GM19351 (cell line): ENCODE measurements at regions not wholly inside any gene's neighbourhood (a gene's known extent, or its start where the extent isn't known, plus 50 kb on each side); places are given as distances from the start of the nearest gene placed in this dataset.
"Not testable (repeated sequence)": the region's sequence is repeated elsewhere in the genome, so short reads cannot be mapped to it uniquely, and the experiment has no call there.

ENCODE experiments used
- ATAC-seq: cut with Tn5 transposase; IDR thresholded peaks from one replicate; pipeline ENCODE4 v1.9.1; 2021; ENCODE audit warnings: mild to moderate bottlenecking, moderate library complexity; ENCODE audit not compliant: unreplicated experiment

DNA sequence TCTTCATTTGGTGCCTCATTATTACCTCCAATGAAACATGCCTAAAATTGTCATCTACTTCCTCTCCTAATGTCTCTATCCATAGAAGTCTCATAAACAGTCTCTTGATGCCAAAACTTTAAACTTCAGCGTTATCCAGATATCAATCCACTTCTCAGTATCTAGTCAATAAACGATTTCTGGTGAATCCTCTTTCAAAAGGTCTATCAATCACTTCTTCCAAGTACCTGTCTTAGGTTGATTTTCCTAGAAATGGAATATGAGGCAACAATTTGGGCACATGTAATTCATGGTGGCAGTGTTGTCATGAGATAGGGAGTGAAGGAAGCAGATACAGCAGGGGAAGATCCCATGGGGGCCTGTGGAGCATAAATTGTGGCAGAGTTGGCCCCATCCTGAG lies 348.5 kb upstream of the POU1F1 start:
- no peak for ATAC-seq

DNA sequence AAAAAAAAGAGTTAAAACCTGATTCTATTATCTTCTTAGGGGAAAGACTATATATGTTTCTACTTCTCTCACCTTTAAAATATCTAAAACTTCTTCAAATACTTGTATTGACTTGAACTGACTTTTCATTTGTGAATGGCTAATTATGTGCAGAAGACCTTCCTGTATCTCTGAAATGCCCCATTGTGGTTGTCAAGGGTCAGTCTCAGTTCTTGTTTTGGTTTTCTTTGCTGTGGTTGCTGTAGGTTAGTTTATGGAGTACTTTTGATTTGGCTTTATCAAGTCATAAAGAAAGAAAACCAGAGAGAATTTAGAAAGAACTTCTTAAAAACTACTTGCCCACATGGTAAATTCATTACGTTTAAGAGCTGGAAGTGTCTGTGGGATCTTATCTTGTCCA lies 345.3 kb upstream of the POU1F1 start:
- peak; percentile 63 for ATAC-seq

DNA sequence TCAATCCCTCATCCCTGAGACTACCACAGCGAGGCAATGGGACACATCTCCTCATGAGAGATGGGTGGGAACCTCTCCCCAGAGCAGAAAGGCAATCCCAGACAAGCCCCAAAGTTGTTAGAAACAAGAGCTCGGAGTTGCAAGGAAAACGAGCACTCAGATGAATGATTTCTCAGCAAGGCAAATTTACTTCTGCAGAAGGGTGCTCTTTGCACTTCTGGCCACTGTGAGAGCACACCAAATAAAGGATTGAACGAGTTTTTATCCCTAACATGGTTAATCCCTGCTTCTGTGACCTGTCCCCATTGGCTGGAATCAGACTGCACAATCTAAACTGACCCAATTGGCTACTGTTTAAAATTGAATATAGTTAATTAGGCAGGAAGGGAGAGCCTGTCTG lies 339.1 kb upstream of the POU1F1 start:
- ATAC-seq, result no peak

DNA sequence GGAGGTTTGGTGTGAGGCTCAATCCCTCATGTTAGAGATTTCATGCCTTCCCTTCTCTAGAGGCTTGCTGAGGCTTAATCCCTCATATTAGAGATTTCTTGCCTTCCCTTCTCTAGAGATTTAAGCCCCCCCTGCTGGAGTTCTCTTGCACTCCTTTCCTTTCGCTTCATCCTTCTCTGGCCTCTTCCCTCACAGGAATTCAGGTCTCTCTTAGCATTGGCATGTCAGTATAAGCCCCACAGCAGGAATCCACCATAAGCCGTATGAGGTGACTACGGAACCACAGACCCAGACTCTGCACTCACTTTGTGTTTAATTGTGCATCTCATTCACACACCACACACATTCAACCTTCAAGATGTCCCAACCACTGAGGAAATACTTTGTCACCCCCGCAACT lies 338.6 kb upstream of the POU1F1 start:
- ATAC-seq, result no peak

DNA sequence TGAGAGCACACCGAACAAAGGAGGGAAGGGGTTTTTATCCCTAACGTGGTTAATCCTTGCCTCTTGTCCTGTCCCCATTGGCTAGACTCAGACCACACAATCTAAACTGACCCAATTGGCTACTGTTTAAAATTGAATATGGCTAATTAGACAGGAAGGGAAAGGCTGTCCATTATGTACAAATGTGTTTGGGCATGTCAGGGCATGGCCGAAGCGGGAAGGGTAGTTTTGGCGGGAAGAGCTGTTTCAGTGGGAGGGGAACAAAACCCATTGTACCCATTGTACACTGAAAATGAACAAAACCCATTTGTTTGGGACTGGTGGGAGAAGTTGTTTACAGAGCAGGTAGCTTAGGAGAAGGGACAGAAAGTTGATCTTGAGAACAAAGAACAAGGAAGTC lies 330.9 kb upstream of the POU1F1 start:
- no peak for ATAC-seq

DNA sequence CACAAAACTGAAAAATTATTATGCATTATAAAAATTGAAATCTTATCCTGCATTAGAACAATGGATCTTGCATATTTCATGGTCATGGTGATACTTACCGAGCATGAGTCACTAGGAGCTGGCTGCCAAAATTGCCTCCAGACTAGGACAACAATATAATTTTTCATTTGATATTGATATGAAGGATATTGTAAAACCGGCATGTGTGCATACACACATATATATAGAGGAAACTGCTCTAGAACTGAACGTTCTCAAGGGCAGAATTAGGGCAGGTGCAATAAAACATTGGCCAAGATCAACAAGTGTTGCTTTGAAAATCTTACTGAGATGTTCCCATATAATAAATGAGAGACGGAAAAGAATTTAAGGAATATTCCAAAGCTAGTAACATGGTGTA lies 319.4 kb upstream of the POU1F1 start:
- ATAC-seq, result no peak

DNA sequence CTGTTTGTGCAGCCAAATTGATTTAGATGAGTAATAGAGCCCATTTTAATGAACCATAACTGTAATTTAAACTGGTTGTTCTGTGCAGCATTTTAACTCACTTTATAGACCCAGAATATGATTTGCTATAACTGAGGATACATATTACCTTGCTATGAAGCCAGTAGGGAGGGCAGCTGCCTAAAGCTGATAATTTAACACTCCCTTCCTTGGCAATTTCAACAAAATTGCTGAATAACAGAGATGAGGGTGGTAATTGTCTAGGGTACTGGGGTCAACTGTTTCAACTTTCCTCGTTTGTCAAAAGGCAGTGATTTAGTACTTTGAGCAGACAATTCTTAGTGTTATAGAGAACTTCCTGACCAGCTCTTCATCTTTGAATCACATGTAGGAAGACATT lies 304.9 kb upstream of the POU1F1 start:
- ATAC-seq, result no peak

DNA sequence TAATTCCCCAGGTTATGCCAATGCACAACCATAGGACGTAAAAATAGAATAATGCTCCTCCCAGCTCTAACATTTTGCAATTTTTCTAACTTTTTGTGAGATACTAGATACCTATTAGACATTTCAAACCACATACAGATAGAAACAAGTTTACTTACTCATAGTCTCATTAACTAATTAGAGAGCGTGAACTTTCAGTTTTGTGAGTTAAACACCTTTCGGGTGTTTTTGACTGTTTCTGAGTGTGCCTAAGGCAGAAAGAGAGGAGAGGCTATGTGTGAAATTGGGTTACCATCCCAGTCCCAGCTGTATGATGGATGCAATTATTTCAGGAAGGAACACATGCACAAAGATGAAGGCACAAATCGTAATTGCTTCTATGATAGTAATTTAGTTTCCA lies 300.4 kb upstream of the POU1F1 start:
- no peak for ATAC-seq

DNA sequence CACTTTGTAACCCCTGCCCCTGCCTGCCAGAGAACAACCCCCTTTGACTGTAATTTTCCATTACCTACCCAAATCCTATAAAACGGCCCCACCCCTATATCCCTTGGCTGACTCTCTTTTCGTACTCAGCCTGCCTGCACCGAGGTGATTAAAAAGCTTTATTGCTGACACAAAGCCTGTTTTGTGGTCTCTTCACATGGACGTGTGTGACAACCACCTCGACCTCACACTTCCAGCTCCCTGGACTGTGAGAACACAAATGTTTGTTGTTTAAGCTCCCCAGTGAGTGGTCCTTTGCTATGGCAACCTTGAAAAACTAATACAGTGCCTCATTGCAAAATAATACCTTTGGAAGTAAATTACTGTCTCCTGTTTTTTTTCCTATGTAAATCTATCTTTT lies 299.2 kb upstream of the POU1F1 start:
- no peak for ATAC-seq

DNA sequence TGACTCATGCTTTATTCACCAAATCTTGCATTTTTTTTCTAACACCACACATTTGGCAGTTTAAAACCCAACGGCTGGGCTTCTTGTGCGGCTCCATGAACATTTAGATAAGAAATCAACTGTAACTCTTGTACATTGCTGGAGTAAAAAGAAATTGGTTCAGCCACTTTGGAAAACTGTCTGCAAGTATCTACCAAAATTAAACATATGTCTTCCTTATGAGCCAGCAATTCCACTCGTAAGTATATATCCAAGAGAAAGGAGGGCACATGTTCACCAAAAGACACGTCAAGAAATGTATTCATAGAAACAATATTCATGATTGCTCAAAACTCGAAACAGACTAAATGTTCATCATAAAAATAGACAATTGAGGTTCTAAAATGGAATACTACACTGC lies 291.9 kb upstream of the POU1F1 start:
- no peak for ATAC-seq

DNA sequence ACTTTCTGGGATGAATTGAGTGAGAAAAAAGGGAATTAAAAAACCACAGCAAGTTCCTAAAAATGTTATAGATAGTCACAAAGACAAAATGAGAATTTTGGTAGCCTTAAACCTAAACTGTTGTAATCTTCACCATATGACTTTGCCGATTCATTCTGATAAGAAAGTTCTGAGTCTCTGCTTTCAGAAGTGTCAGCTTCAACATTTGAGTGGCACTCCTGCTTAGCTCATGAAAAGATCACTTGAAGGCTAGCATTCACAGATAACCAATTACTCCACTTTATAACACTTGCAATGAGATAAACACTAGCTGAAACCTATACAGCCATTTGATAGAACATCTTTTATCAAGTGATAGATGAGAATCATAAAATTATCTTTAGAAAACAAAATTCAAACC lies 288.1 kb upstream of the POU1F1 start:
- no peak for ATAC-seq

DNA sequence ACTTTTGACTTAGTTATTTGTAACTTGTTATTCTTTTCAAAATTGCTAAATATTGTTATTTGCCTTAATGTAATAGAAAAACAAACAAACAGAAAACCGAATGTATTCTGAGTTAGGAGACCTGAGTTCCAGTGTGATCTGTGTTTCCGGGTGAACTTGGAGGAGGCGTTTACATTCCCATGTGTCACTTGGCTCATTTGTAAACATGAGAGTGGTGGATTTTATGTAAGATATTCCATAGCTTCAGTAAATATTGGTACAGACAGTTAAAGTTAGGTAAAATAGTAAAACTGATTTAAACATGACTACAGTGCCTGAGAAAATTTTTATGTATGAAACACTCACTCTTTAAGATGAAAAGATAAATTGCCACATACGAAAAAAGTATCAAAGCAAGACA lies 287.3 kb upstream of the POU1F1 start:
- no peak for ATAC-seq

DNA sequence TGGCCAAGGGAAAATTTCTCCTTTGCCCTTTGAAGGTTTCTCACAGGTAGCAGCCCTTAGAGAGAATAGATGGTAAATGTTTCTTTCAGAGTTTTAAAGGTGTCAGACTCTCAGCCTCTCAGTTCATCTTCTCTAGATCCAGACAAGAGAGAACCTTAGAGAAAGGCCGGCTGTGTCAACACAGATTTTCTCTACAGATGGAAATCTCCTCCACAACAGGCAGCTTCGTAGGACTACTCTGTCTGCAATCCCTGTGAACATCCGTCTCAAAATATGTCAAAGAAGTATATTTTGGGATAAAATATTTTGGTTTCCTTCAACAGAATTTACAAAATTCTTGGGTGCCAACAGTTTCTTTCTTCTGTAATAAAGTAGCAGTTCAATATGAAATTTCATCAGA lies 282.1 kb upstream of the POU1F1 start:
- no peak for ATAC-seq

DNA sequence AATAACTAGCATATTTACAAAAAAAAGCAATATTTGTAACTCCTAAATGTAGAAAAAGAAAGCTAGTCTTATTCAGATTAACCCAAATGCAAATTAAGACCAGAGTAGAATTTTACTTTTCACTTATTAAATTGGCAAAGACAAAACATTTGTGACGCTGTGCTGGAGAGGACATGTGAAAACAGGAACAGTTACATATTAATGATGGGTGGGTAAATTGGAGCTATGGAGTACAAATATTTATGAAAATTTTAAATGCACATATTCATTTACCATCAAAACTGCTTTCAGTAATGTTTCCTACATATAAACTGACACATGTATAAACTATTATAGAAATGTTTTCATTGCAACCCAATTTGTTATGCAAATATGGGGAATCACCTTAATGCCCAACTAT lies 278.9 kb upstream of the POU1F1 start:
- no peak for ATAC-seq

DNA sequence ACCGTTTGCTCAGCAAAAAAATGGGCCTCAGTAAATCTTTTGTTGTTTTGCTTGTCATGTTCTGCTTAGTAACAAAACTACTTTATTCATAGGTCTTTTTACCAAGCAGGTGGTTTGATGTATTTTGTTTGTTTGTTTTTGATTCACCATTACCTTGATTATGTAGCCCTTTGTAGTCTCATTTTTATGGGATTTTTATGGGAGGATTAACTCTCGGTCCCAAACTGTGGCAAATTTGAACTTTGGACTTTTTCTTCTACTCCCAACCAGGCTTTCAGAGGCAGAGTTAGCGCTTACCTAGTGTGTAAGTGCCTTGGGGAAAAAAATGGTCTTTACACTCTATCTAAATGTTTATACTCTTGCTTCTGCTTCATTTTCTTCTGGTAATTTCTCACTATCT lies 276.7 kb upstream of the POU1F1 start:
- no peak for ATAC-seq

DNA sequence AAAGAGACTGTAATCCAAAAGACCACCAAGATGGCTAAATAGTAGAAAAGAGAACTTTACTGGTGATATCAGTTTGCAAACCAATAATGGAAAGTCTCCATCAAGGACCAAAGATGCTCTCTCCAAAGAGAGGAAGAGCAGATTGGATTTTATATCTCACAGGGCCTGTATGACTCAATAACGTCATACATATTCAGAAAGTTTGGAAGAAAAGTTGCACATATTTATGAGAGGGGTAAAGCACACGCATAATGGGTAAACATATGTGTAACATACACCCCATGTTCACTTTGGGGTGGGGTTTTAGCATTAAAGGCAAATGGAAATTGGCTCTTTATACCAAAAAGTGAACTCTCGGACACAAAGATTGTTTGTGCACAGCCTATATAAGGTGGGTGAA lies 274.5 kb upstream of the POU1F1 start:
- no peak for ATAC-seq

DNA sequence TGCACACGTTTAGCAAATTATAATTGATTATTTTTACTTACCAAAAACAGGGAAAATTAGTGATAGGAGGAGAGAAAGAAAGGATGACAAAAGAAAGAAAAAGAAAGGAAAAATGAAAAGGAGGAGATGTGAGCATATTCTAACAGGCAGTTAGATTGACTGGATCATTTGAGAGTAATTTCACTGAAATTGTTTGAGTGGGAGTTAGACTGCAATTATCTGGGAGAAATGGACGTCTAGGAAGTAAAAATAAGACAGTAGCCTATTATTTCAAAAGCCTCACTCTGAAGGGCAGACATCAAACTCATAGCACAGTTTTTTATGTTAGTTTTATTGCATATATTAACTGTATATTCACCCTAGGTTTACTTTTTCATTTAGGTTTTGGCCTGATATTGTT lies 272.8 kb upstream of the POU1F1 start:
- ATAC-seq, result no peak

DNA sequence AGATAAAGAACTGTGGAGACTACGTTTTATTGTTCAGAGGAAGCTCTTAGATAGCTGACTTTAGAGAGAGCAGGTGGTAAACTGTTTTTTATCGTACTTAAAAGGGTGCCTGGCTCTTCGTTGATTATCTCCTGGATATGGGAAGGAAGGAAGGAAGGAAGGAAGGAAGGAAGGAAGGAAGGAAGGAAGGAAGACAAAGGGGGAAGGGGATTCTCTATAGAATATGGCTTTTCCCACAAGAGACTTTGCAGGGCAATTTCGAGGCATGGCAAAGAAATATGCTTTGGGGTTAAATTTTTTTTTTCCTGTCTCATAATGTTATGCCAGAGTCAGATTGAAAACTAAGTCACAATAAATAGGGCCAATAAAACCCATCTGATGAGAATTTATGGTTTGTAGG lies 271.9 kb upstream of the POU1F1 start:
- no peak for ATAC-seq

DNA sequence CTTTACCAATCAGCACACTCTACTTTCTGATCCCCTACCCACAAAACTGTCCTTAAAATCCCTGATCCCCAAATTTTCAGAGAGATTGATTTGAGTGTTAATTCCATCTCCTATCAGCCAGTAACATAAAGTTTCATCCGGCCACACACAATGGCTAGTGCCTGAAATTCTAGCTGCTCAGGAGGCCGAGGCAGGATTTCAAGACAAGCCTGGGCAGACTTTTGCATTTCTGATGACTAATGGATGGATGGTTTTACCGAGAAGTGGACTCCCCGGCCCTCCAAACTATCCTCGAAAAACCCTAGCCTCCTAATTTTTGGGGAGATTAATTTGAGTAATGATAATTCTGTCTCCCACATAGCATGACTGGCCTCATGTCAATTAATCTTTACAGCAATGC lies 269.8 kb upstream of the POU1F1 start:
- ATAC-seq, result no peak

DNA sequence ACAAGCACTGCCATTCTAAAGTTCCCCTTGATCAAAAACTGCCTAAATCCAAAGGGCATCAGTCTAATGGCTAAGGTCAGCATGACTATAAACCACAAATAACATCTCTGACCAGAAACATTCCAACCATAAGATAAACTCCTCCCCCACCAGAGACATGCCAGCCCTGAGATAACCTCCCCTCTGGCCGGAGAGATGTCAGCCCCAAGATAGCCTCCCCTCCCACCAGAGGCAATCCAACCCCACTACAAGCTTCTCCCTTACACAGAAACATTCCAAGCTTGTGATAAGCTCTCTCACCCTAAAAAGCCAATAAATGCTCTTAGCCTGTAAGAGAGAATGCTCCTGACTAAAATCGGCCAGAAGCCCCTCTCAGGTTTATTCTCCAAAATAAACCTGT lies 267.0 kb upstream of the POU1F1 start:
- ATAC-seq, result not testable (repeated sequence)

DNA sequence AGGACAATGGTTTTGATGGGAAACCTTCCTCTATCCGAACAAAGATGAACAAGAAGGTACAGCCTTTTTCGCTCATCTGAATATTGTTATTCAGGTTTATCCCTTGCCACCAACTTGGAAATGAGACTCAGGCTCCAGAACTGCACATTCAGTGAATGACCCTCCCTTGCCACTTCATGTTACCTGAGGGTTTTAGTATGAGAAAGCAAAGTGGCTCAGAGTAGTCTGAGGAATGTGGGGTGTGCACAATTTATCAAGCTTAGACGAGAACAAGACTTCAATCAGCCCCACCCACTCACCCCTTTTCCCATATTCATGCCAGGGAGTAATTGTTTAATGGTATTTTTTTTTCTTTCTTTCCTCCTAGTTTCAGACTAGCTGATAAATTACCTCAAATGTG lies 265.3 kb upstream of the POU1F1 start:
- no peak for ATAC-seq

DNA sequence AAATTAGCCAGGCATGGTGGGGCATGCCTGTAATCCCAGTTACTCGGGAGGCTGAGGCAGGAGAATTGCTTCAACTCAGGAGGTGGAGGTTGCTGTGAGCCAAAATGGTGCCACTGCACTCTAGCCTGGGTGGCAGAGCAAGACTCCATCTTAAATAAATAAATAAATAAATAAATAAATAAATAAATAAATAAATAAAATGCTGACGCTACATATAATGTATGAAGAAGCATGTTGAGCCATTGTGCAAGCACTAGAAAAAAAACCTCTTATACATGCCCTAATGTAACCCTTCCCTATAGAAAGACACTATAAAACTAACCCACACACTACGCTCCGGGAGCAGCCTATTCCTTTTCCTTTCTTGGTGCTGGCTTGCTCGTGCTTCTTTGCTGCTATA lies 262.3 kb upstream of the POU1F1 start:
- ATAC-seq, result not testable (repeated sequence)

DNA sequence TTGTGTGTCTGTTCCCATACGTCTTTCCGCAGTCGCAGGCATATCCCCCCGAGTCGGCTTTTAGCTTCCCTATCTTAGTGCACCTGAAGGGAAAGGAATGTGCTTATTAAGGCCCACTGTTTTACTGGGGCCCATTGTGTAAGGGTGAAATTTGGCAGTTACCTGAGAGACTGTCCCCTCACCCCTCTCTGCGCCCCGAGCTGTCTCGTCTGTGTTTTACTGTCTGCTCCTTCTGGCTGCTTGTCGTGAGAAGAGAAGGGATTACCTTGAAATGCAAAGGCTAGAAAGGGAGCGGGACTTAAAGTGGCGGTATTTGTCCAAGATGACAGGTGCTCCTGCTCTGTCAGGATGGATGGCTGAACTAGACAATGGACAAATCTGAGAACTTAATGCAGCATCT lies 233.0 kb upstream of the POU1F1 start:
- no peak for ATAC-seq

DNA sequence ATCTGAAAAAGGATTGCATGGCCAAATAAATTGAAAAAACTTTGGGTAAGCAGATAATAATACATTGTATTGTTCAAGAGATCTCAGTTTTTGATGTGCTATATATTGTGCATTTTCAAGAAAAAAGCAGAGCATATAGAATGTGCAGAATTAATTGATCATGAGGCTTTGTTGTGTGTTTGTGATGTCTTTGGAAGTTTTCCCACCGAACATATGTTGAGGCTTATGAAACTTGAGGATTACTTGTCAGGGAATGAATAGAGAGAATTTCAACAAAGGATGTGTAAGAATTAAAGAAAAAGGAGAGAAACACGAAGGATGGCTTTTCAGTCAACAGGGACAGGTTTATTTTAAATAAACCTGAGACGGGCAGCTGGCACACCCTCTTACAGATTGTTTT lies 232.5 kb upstream of the POU1F1 start:
- no peak for ATAC-seq
